Fibroblast of lung (primary cell): ENCODE measurements at regions not wholly inside any gene's neighbourhood (a gene's known extent, or its start where the extent isn't known, plus 50 kb on each side); places are given as distances from the start of the nearest gene placed in this dataset.

Experiments
- CTCF ChIP-seq, 2 donors: IDR thresholded peaks in 1 of 2; conservative IDR thresholded peaks in 1 of 2; 1 replicate in 1 of 2; 2 replicates in 1 of 2; pipeline ENCODE4 v1.5.1; 2011 to 2012; ENCODE audit warnings: low read length in 2 of 2, control low read depth in 1 of 2, inconsistent platforms in 1 of 2, low read depth in 1 of 2, mild to moderate bottlenecking in 1 of 2
- EZH2 ChIP-seq: IDR thresholded peaks from 2 replicates; pipeline ENCODE4 v1.5.1; 2012; ENCODE audit warnings: low read length, control low read depth, mild to moderate bottlenecking; ENCODE audit errors: missing control alignments

GRCh38 chr15:61389334-61390028 is 160.4 kb upstream of the RORA start:
- TF ChIP-seq CTCF (conservative IDR thresholded peaks at IDR 0.05 in 1 of 2, IDR thresholded peaks at IDR 0.05 in 1 of 2; ENCODE audit: low read depth in 1 of 2, low read length in 2 of 2) (no peak), EZH2 (no peak)
